ENCODE measurements at regions not wholly inside any gene's neighbourhood (a gene's known extent, or its start where the extent isn't known, plus 50 kb on each side); places are given as distances from the start of the nearest gene placed in this dataset.

GRCh38 chr22:46078241-46079092, 71.9 kb upstream of the PPARA start:
- peak; percentile 70 for DNase-seq (ENCODE audit: low spot score)

- no peak for DNase-seq (ENCODE audit: low spot score)
Observed at GRCh38 chr22:46079093-46079860, 71.0 kb upstream of the PPARA start.

GRCh38 chr22:46079861-46080821, 70.2 kb upstream of the PPARA start:
- DNase-seq (ENCODE audit: low spot score): peak; percentile 93

GRCh38 chr22:46081036-46081830, 69.1 kb upstream of the PPARA start:
- DNase-seq (ENCODE audit: low spot score): peak; percentile 81

- no peak for DNase-seq (ENCODE audit: low spot score)
Observed at GRCh38 chr22:46081831-46082210, 68.5 kb upstream of the PPARA start.

GRCh38 chr22:46082633-46083032, 67.7 kb upstream of the PPARA start:
- no peak for DNase-seq (ENCODE audit: low spot score)

- DNase-seq (ENCODE audit: low spot score): no peak
Observed at GRCh38 chr22:46083383-46084350, 66.7 kb upstream of the PPARA start.

- no peak for DNase-seq (ENCODE audit: low spot score)
Observed at GRCh38 chr22:46084376-46084775, 66.0 kb upstream of the PPARA start.

- peak; percentile 84 for DNase-seq (ENCODE audit: low spot score)
Observed at GRCh38 chr22:46084943-46085827, 65.1 kb upstream of the PPARA start.

- DNase-seq (ENCODE audit: low spot score): no peak
Observed at GRCh38 chr22:46085828-46086576, 64.3 kb upstream of the PPARA start.

GRCh38 chr22:46086577-46087335, 63.6 kb upstream of the PPARA start:
- no peak for DNase-seq (ENCODE audit: low spot score)

GRCh38 chr22:46087336-46087690, 63.0 kb upstream of the PPARA start:
- no peak for DNase-seq (ENCODE audit: low spot score)

- peak; percentile 97 for DNase-seq (ENCODE audit: low spot score)
Observed at GRCh38 chr22:46087816-46088277, 62.5 kb upstream of the PPARA start.

GRCh38 chr22:46088541-46089311, 61.6 kb upstream of the PPARA start:
- DNase-seq (ENCODE audit: low spot score): no peak

- no peak for DNase-seq (ENCODE audit: low spot score)
Observed at GRCh38 chr22:46089426-46090035, 60.8 kb upstream of the PPARA start.

GRCh38 chr22:46090036-46090591, 60.2 kb upstream of the PPARA start:
- no peak for DNase-seq (ENCODE audit: low spot score)
